ENCODE measurements at regions not wholly inside any gene's neighbourhood (a gene's known extent, or its start where the extent isn't known, plus 50 kb on each side); places are given as distances from the start of the nearest gene placed in this dataset.

GRCh38 chr20:53713328-53714056 lies 119.9 kb upstream of the ZNF217 start:
- H2BK120ac ChIP-seq (ENCODE audit: low read depth, low read length, poor library complexity, severe bottlenecking), result no peak overlapping the region
- no peaks in the 10 kb centered on the region for H3K79me2 ChIP-seq (ENCODE audit: insufficient read depth, low read length)

More at GRCh38 chr20:53713328-53714056, 119.9 kb upstream of the ZNF217 start:
- Histone ChIP-seq H3K23me2 (ENCODE audit: insufficient read length, low read depth, low read length, poor library complexity, severe bottlenecking) (no peaks in the 10 kb centered on the region), H3K4me2 (ENCODE audit: insufficient read depth, insufficient read length, low read length) (no peak overlapping the region), H4K91ac (ENCODE audit: insufficient read length, low read depth, low read length) (no peak overlapping the region), H3K23ac (ENCODE audit: insufficient read length, low read depth, low read length) (no peak overlapping the region), H4K5ac (ENCODE audit: insufficient read length, low read depth, low read length) (no peak overlapping the region), H3K14ac (ENCODE audit: insufficient read depth, low read length) (peak overlapping the region; percentile 62), H2AFZ (ENCODE audit: low read length) (no peak overlapping the region), H3K18ac (ENCODE audit: insufficient read length, low read depth, low read length) (peak overlapping the region; percentile 83), H3K79me1 (ENCODE audit: insufficient read depth, low read depth, low read length, poor library complexity, severe bottlenecking) (no peaks in the 10 kb centered on the region), H3K27ac (ENCODE audit: insufficient read length, low read depth, low read length) (no peak overlapping the region), H2BK5ac (ENCODE audit: insufficient read length, low read length) (no peak overlapping the region), H3K4ac (ENCODE audit: low read depth, low read length) (no peak overlapping the region), H4K20me1 (ENCODE audit: control insufficient read depth, insufficient read depth, insufficient read length) (no peaks in the 10 kb centered on the region), H3K56ac (ENCODE audit: insufficient read length, low read depth, low read length) (no peak overlapping the region), H2BK12ac (ENCODE audit: insufficient read length, low read depth, low read length) (peak overlapping the region; percentile 57), H2BK20ac (ENCODE audit: low read depth, low read length, poor library complexity, severe bottlenecking) (peak overlapping the region; percentile 29), H2AK5ac (ENCODE audit: insufficient read length, low read length) (no peak overlapping the region), H3K9me3 (ENCODE audit: control insufficient read depth, low read depth, low read length) (no peaks in the 10 kb centered on the region), H4K8ac (replicated peaks; ENCODE audit: insufficient read length, low read depth, low read length) (no peak overlapping the region), H2BK15ac (ENCODE audit: low read depth, low read length) (no peak overlapping the region), H3K4me1 (ENCODE audit: insufficient read depth, low read length) (peaks cover 4% of the 10 kb centered on the region; the same call in 1 of the 2 replicates), H3T11ph (ENCODE audit: low read length) (no peak overlapping the region), H3K9ac (ENCODE audit: extremely low read depth, insufficient read length, low read length) (no peak overlapping the region), H3K27me3 (ENCODE audit: insufficient read depth, low read length) (no peaks in the 10 kb centered on the region)
- Mint-ChIP-seq H3K9me3 (no peaks in the 10 kb centered on the region), H3K4me1 (peaks cover 31 to 34% of the 10 kb centered on the region in 2 experiments), H3K27ac (peak overlapping the region; percentile 68 to 88 (median 83); a peak in 6 of 7 replicates), H3K36me3 (ENCODE audit: insufficient read depth in 1 of 3, low read depth in 3 of 3) (no peaks in the 10 kb centered on the region), H3K4me3 (no peak overlapping the region; a peak in 1 of 5 replicates), H3K27me3 (ENCODE audit: low read depth) (no peaks in the 10 kb centered on the region)
- peak; percentile 68 for DNase-seq
- no CpG with 5 or more reads among the region's 17 CpGs for WGBS (ENCODE audit: extremely low coverage, insufficient read length, low lambda C conversion rate)
- no peak for TF ChIP-seq CTCF (conservative IDR thresholded peaks at IDR 0.05)
